ENCODE measurements at regions not wholly inside any gene's neighbourhood (a gene's known extent, or its start where the extent isn't known, plus 50 kb on each side); places are given as distances from the start of the nearest gene placed in this dataset.

GRCh38 chrX:39609941-39610340 is 487.8 kb downstream of the BCOR start:
- TF ChIP-seq POLR2AphosphoS5 (IDR thresholded peaks at IDR 0.05; ENCODE audit: low read depth, low read length): no peak
- TF ChIP-seq POLR2A (IDR thresholded peaks at IDR 0.05; ENCODE audit: borderline replicate concordance, extremely low read depth, insufficient read depth, insufficient read length): no peak
- TF ChIP-seq REST (IDR thresholded peaks at IDR 0.05; ENCODE audit: low read depth): no peak
- TF ChIP-seq SP1 (IDR thresholded peaks at IDR 0.05; ENCODE audit: low read depth): no peak

All from HCT116 (cell line).